K562 (cell line): ENCODE measurements at regions not wholly inside any gene's neighbourhood (a gene's known extent, or its start where the extent isn't known, plus 50 kb on each side); places are given as distances from the start of the nearest gene placed in this dataset.

Source experiments
- ATAC-seq: fragments of 200-7000 bp; cut with Tn5 transposase; 3 replicates; pipeline ENCODE4 v1.9.1; 2020; ENCODE audit warnings: moderate library complexity
- BruUV-seq: library from RNA; stranded (reverse); fragments of 400-500 nt; replicated peaks from 2 replicates; lab custom pipeline; 2021; lab: Mats Ljungman, UMichigan
- CTCF ChIA-PET: fragments of 300-600 bp; formaldehyde crosslinking; extraction: SDS; loops from one replicate; lab custom pipeline; 2021; ENCODE audit warnings: low intra/inter-chr PET ratio; lab: Yijun Ruan, JAX
- POLR2A ChIA-PET: fragments of 300-600, 350-650 bp; sonication (Branson Sonifier 250); formaldehyde crosslinking; extraction: SDS; loops from one replicate; lab custom pipeline; 2021; ENCODE audit warnings: antibody characterized with exemption, inconsistent platforms; lab: Yijun Ruan, JAX
- DNase-seq, 4 experiments: peaks; one replicate each; pipeline versions ENCODE4 v3.0.0 to v3.0.0-alpha.2; 2011 to 2018; ENCODE audit warnings: low spot score in 3 of 4, mixed read lengths in 3 of 4; ENCODE audit errors: extremely low read depth in 1 of 4
- FAIRE-seq: peaks from 2 replicates; lab custom pipeline; 2011; peaks lifted over from hg19 to GRCh38; lab: Jason Lieb, UNC
- H2AFZ ChIP-seq: 2 replicates; pipeline ENCODE4 v1.6.0; 2011; ENCODE audit warnings: low read depth, low read length, control low read depth, inconsistent platforms
- H3K27ac ChIP-seq: fragments of 200-600 bp; 3 replicates; pipeline ENCODE4 v1.8.0; 2011; ENCODE audit warnings: low read depth, mild to moderate bottlenecking, control low read depth, inconsistent platforms, low read length, moderate library complexity, mixed read lengths; ENCODE audit errors: extremely low read depth
- H3K27me3 ChIP-seq, 2 experiments: fragments of 300-600 bp in 1 of 2; 2 replicates in 1 of 2; 3 replicates in 1 of 2; pipeline versions ENCODE4 v1.6.0 to v1.8.0; 2011; ENCODE audit warnings: inconsistent platforms in 2 of 2, low read length in 2 of 2, mild to moderate bottlenecking in 1 of 2, mixed read lengths in 1 of 2, moderate library complexity in 1 of 2; ENCODE audit not compliant: control insufficient read depth in 2 of 2, insufficient read depth in 2 of 2
- H3K36me3 ChIP-seq: fragments of 300-600 bp; 3 replicates; pipeline ENCODE4 v1.8.0; 2011; ENCODE audit warnings: mild to moderate bottlenecking, low read length, inconsistent platforms; ENCODE audit not compliant: control insufficient read depth, insufficient read depth
- H3K4me1 ChIP-seq, 2 experiments: fragments of 200-600 bp in 1 of 2; replicated peaks in 1 of 2; 2 replicates in 1 of 2; 3 replicates in 1 of 2; pipeline versions ENCODE4 v1.5.1 to v1.8.0; 2011; ENCODE audit warnings: inconsistent platforms in 2 of 2, low read length in 2 of 2, mild to moderate bottlenecking in 1 of 2, mixed read lengths in 1 of 2, moderate library complexity in 1 of 2; ENCODE audit not compliant: control insufficient read depth in 2 of 2, insufficient read depth in 2 of 2
- H3K4me2 ChIP-seq: 2 replicates; pipeline ENCODE4 v1.6.1; 2011; ENCODE audit warnings: low read length, control low read depth, inconsistent platforms, mixed read lengths; ENCODE audit not compliant: insufficient read depth
- H3K4me3 ChIP-seq: fragments of 200-600 bp; sonication (generic), shearing (Covaris generic); 2 replicates; pipeline ENCODE4 v1.5.1; 2016; ENCODE audit warnings: control low read depth, inconsistent platforms
- H3K79me2 ChIP-seq: fragments of 200-600 bp; 3 replicates; pipeline ENCODE4 v1.8.0; 2011; ENCODE audit warnings: low read length, inconsistent platforms; ENCODE audit not compliant: control insufficient read depth, insufficient read depth
- H3K9ac ChIP-seq, 2 experiments: 2 replicates each; pipeline versions ENCODE4 v1.6.0 to v1.6.1; 2011; ENCODE audit warnings: low read depth in 2 of 2, low read length in 2 of 2, control low read depth in 1 of 2, inconsistent platforms in 1 of 2, mild to moderate bottlenecking in 1 of 2, mixed read lengths in 1 of 2; ENCODE audit not compliant: insufficient read depth in 1 of 2
- H3K9me1 ChIP-seq: one replicate; pipeline ENCODE4 v1.6.0; 2011; ENCODE audit warnings: inconsistent platforms, mild to moderate bottlenecking, low read length, moderate library complexity; ENCODE audit not compliant: control insufficient read depth, insufficient read depth
- H3K9me3 ChIP-seq: replicated peaks from 2 replicates; pipeline ENCODE4 v1.5.1; 2011; ENCODE audit warnings: low read depth, low read length, inconsistent platforms; ENCODE audit not compliant: control insufficient read depth, insufficient read depth
- H4K20me1 ChIP-seq: replicated peaks from 2 replicates; pipeline ENCODE4 v1.6.1; 2011; ENCODE audit warnings: low read length, inconsistent platforms, mixed read lengths; ENCODE audit not compliant: control insufficient read depth, insufficient read depth
- BRD4 ChIP-seq: fragments of 200-600 bp; sonication (generic); IDR thresholded peaks from 2 replicates; pipeline ENCODE4 v1.6.1; 2017; ENCODE audit warnings: inconsistent platforms
- ETS1 ChIP-seq: conservative IDR thresholded peaks from 2 replicates; pipeline ENCODE4 v1.6.1; 2011; ENCODE audit warnings: low read depth, mild to moderate bottlenecking, low read length; ENCODE audit not compliant: control insufficient read depth
- FOXP1 ChIP-seq: sonication (generic); formaldehyde crosslinking; IDR thresholded peaks from 2 replicates; pipeline ENCODE4 v1.8.0; 2022; ENCODE audit warnings: mild to moderate bottlenecking, missing genetic modification reagents
- MAFF ChIP-seq: IDR thresholded peaks from 2 replicates; pipeline ENCODE4 v1.6.1; 2012; ENCODE audit warnings: low read length, improper control_type of control experiment
- MEF2D ChIP-seq: conservative IDR thresholded peaks from 2 replicates; pipeline ENCODE4 v1.6.1; 2016; ENCODE audit warnings: low read depth, missing genetic modification characterization, missing compliant biosample characterization
- MLX ChIP-seq, 2 experiments: fragments of 450-650 bp in 1 of 2; sonication (generic) in 1 of 2; formaldehyde crosslinking; conservative IDR thresholded peaks; 2 replicates each; pipeline versions ENCODE4 v1.4.0 to v1.8.1; 2020 to 2022; ENCODE audit warnings: mild to moderate bottlenecking in 1 of 2, missing genetic modification reagents in 1 of 2
- MTA1 ChIP-seq: fragments of 450-650 bp; IDR thresholded peaks from 2 replicates; pipeline ENCODE4 v1.6.1; 2017; ENCODE audit warnings: borderline replicate concordance
- SREBF1 ChIP-seq: fragments of 150-350 bp; IDR thresholded peaks from 2 replicates; pipeline ENCODE4 v1.6.1; 2014; ENCODE audit warnings: antibody characterized with exemption, low read depth, low read length, borderline replicate concordance
- U2AF1 ChIP-seq: fragments of 200-400 bp; formaldehyde crosslinking; optimal IDR thresholded peaks from 2 replicates; pipeline ENCODE3; 2017; ENCODE audit warnings: mild to moderate bottlenecking, low read depth, low read length, moderate library complexity
- ZKSCAN1 ChIP-seq: fragments of 150-350 bp; IDR thresholded peaks from 2 replicates; pipeline ENCODE4 v1.6.1; 2016; ENCODE audit warnings: low read depth, low read length
- ZNF592 ChIP-seq: fragments of 450-650 bp; IDR thresholded peaks from 2 replicates; pipeline ENCODE4 v1.6.1; 2017; ENCODE audit warnings: antibody characterized with exemption, mild to moderate bottlenecking
- WGBS: fragments of 100-300 bp; shearing (Covaris generic); methylation state at CpG from one replicate; pipeline ENCODE4 v1.1.6; 2016; ENCODE audit warnings: low coverage, mixed read lengths; ENCODE audit not compliant: insufficient coverage; ENCODE audit errors: missing lambda C conversion rate; 5-methylcytosine and 5-hydroxymethylcytosine counted together
- in situ Hi-C: fragments of 300-500 bp; cut with MboI; formaldehyde crosslinking; loops from 4 replicates; pipeline ENCODE4 v1.15.0; 2018; ENCODE audit warnings: inconsistent platforms, mixed read lengths
- intact Hi-C: fragments of 100-400 bp; cut with micrococcal nuclease; formaldehyde crosslinking; loops from 2 replicates; pipeline ENCODE4 v1.14.2; 2022

GRCh38 chr14:39768589-39768988 is 336.4 kb upstream of the FBXO33 start:
- no peak overlapping the region for H3K9ac ChIP-seq
- no peak overlapping the region for H3K27ac ChIP-seq
- BruUV-seq, result no TSS peak
- WGBS, result 0% methylated on average over 1 of the region's 1 CpG
- POLR2A ChIA-PET, result no interaction called here
- no peaks in the 10 kb centered on the region for H3K4me1 ChIP-seq
- H4K20me1 ChIP-seq, result no peaks in the 10 kb centered on the region
- no peak overlapping the region for H3K4me2 ChIP-seq
- no peak overlapping the region for H2AFZ ChIP-seq
- H3K9me3 ChIP-seq, result no peaks in the 10 kb centered on the region
- TF ChIP-seq MTA1 (no peak), FOXP1 (CRISPR knock-in tag) (no peak), ETS1 (no peak), U2AF1 (no peak), BRD4 (no peak), MAFF (no peak), ZKSCAN1 (no peak), ZNF592 (no peak), MEF2D (tag) (no peak), MLX (CRISPR knock-in tag; conservative IDR thresholded peaks at IDR 0.05) (no peak), SREBF1 (no peak)
- intact Hi-C loops, result no loop called here
- in situ Hi-C loops, result no loop called here
- no peak overlapping the region for H3K4me3 ChIP-seq
- FAIRE-seq (no peak), DNase-seq (no peak), ATAC-seq (no peak)
- CTCF ChIA-PET, result no interaction called here
- no peaks in the 10 kb centered on the region for H3K79me2 ChIP-seq
- no peaks in the 10 kb centered on the region for H3K9me1 ChIP-seq
- no peaks in the 10 kb centered on the region for H3K27me3 ChIP-seq
- H3K36me3 ChIP-seq, result no peaks in the 10 kb centered on the region
